ENCODE measurements at regions not wholly inside any gene's neighbourhood (a gene's known extent, or its start where the extent isn't known, plus 50 kb on each side); places are given as distances from the start of the nearest gene placed in this dataset.

DNA sequence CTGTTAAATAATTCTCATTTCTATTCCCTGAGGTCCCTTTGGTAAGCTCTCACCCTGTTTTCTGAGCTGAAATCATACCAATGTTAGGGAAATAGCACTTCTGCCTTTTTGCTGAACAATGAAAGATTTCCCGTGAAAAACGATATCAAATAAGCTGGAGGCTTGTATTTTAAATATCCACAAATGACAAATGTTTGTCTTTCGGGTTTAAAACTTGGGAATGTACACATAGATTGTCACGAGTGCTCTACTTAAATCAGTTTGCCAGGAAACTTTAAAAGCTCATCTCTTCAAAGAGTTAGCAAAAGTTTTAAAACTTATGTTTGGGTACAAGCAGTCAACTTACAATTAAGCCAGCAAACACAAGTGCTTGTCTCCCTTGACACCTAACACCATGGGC, 393.5 kb upstream of the MON1B start:
- Histone ChIP-seq H2AFZ (ENCODE audit: low read depth) (no peak overlapping the region), H3K79me2 (ENCODE audit: insufficient read depth, low read depth) (no peaks in the 10 kb centered on the region)
- TF ChIP-seq, protein P1, sequence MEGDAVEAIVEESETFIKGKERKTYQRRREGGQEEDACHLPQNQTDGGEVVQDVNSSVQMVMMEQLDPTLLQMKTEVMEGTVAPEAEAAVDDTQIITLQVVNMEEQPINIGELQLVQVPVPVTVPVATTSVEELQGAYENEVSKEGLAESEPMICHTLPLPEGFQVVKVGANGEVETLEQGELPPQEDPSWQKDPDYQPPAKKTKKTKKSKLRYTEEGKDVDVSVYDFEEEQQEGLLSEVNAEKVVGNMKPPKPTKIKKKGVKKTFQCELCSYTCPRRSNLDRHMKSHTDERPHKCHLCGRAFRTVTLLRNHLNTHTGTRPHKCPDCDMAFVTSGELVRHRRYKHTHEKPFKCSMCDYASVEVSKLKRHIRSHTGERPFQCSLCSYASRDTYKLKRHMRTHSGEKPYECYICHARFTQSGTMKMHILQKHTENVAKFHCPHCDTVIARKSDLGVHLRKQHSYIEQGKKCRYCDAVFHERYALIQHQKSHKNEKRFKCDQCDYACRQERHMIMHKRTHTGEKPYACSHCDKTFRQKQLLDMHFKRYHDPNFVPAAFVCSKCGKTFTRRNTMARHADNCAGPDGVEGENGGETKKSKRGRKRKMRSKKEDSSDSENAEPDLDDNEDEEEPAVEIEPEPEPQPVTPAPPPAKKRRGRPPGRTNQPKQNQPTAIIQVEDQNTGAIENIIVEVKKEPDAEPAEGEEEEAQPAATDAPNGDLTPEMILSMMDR (conservative IDR thresholded peaks at IDR 0.05; ENCODE audit: low read depth, low read length), result no peak

DNA sequence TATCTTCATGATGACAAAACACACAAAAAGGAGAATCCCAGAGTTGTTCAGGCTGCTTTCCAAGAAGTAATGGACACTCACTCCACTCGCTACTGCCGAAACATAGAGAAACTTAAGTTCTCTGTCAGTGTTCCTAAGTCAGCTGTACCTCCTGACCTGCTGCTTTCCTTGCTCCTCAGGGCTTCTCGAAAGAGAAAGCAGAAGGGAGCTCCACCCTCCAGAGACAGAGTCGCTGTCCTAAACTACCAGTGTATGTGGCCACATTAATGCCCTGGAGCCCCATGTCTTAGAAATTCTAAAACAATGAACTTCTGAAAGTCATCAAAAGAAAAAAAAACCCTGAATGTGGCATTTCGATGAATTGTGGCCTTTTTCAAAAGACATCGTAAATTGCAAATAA, 390.8 kb upstream of the MON1B start:
- Histone ChIP-seq H3K27me3 (ENCODE audit: insufficient read depth, low read depth) (no peaks in the 10 kb centered on the region), H4K20me1 (ENCODE audit: insufficient read depth) (no peaks in the 10 kb centered on the region), H3K79me2 (ENCODE audit: insufficient read depth, low read depth) (no peaks in the 10 kb centered on the region), H2AFZ (ENCODE audit: low read depth) (no peak overlapping the region), H3K4me1 (ENCODE audit: low read depth, poor library complexity, severe bottlenecking) (no peaks in the 10 kb centered on the region), H3K4me3 (IDR thresholded peaks at IDR 0.05; ENCODE audit: insufficient read depth, low read depth, low read length) (no peak overlapping the region), H3K36me3 (ENCODE audit: insufficient read depth) (no peaks in the 10 kb centered on the region), H3K9ac (no peak overlapping the region), H3K4me2 (no peak overlapping the region), H3K27ac (no peak overlapping the region)
- TF ChIP-seq, protein P1 (conservative IDR thresholded peaks at IDR 0.05; ENCODE audit: low read depth, low read length), result no peak

More for the DNA sequence above, 393.5 kb upstream of the MON1B start:
- H4K20me1 ChIP-seq (ENCODE audit: insufficient read depth), result no peaks in the 10 kb centered on the region
- H3K27ac ChIP-seq, result no peak overlapping the region
- no peak overlapping the region for H3K9ac ChIP-seq
- no peaks in the 10 kb centered on the region for H3K36me3 ChIP-seq (ENCODE audit: insufficient read depth)
- H3K4me1 ChIP-seq (ENCODE audit: low read depth, poor library complexity, severe bottlenecking), result no peaks in the 10 kb centered on the region
- H3K27me3 ChIP-seq (ENCODE audit: insufficient read depth, low read depth), result no peaks in the 10 kb centered on the region
- no peak overlapping the region for H3K4me2 ChIP-seq
- H3K4me3 ChIP-seq (IDR thresholded peaks at IDR 0.05; ENCODE audit: insufficient read depth, low read depth, low read length), result no peak overlapping the region

DNA sequence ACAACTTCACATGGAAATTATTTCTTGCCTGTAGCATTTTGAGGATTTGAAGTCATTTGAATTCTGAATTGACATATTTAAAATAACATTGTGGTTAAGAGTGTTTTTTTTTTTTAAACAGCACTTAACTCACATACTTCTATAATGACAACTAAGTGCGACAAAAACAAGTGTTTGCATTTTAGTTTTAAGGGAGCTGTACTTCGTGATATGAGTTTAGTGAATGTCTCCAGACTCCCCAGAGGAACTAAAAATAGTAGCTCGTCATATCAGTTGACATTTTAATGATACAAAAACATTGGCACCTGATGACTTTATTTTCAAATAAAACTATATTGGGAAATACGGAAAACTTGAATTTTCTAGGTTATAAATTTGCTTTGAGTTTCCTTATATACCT, 389.6 kb upstream of the MON1B start:
- H3K4me2 ChIP-seq, result no peak overlapping the region
- TF ChIP-seq, protein P1 (conservative IDR thresholded peaks at IDR 0.05; ENCODE audit: low read depth, low read length), result no peak
- no peaks in the 10 kb centered on the region for H3K4me1 ChIP-seq (ENCODE audit: low read depth, poor library complexity, severe bottlenecking)
- H3K27me3 ChIP-seq (ENCODE audit: insufficient read depth, low read depth), result no peaks in the 10 kb centered on the region
- no peak overlapping the region for H3K4me3 ChIP-seq (IDR thresholded peaks at IDR 0.05; ENCODE audit: insufficient read depth, low read depth, low read length)
- H3K79me2 ChIP-seq (ENCODE audit: insufficient read depth, low read depth), result no peaks in the 10 kb centered on the region
- H3K36me3 ChIP-seq (ENCODE audit: insufficient read depth), result no peaks in the 10 kb centered on the region
- H4K20me1 ChIP-seq (ENCODE audit: insufficient read depth), result no peaks in the 10 kb centered on the region
- no peak overlapping the region for H3K9ac ChIP-seq
- no peak overlapping the region for H2AFZ ChIP-seq (ENCODE audit: low read depth)
- no peak overlapping the region for H3K27ac ChIP-seq

DNA sequence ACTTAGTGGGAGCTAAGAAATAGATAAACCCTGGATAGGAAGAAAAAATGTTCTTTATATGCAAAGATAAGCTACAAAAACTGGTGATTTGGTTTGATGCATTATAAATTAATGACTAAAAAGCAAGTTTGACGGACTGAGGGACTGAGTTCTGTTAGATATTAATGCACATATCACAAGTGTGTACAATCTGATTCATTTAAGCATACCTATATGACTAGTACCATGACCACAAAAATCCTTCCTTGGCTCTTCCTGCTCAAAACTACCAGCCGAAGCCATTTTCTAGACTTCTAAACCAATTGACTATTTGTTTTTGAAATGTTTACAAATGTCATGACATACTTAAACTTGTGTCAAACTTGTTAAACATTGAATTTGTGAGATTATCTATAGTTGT, 374.5 kb upstream of the MON1B start:
- H3K27me3 ChIP-seq (ENCODE audit: insufficient read depth, low read depth), result no peaks in the 10 kb centered on the region
- no peaks in the 10 kb centered on the region for H3K4me1 ChIP-seq (ENCODE audit: low read depth, poor library complexity, severe bottlenecking)
- TF ChIP-seq, protein P1 (conservative IDR thresholded peaks at IDR 0.05; ENCODE audit: low read depth, low read length), result no peak
- no peak overlapping the region for H3K27ac ChIP-seq
- H3K9ac ChIP-seq, result no peak overlapping the region
- no peaks in the 10 kb centered on the region for H3K36me3 ChIP-seq (ENCODE audit: insufficient read depth)
- H3K4me3 ChIP-seq (IDR thresholded peaks at IDR 0.05; ENCODE audit: insufficient read depth, low read depth, low read length), result no peak overlapping the region
- no peak overlapping the region for H3K4me2 ChIP-seq
- H4K20me1 ChIP-seq (ENCODE audit: insufficient read depth), result no peaks in the 10 kb centered on the region
- H2AFZ ChIP-seq (ENCODE audit: low read depth), result no peak overlapping the region
- H3K79me2 ChIP-seq (ENCODE audit: insufficient read depth, low read depth), result no peaks in the 10 kb centered on the region

All from KMS-11 (cell line).